Activated B cell treated with CpG ODN at 0.5 μM for 24 hours (primary cell): ENCODE measurements at regions not wholly inside any gene's neighbourhood (a gene's known extent, or its start where the extent isn't known, plus 50 kb on each side); places are given as distances from the start of the nearest gene placed in this dataset.

Experiments
- ATAC-seq: fragments of 200-7000 bp; cut with Tn5 transposase; one replicate; pipeline ENCODE4 v1.10.0; 2021; ENCODE audit warnings: low read depth, mild to moderate bottlenecking, moderate library complexity
- CTCF ChIA-PET: fragments of 350-600 bp; sonication (Branson Sonifier 250); formaldehyde crosslinking; loops from one replicate; lab custom pipeline; 2021; ENCODE audit warnings: antibody characterized with exemption; lab: Charles Lee
- POLR2A ChIA-PET: fragments of 350-600 bp; sonication (Branson Sonifier 250); formaldehyde crosslinking; loops from one replicate; lab custom pipeline; 2021; ENCODE audit warnings: antibody characterized with exemption; lab: Charles Lee
- DNase-seq: peaks from one replicate; pipeline ENCODE4 v3.0.0; 2022
- H3K27ac Mint-ChIP-seq: one replicate; pipeline ENCODE4 v1.8.0; 2020; ENCODE audit warnings: mixed read lengths
- H3K27me3 Mint-ChIP-seq: one replicate; pipeline ENCODE4 v1.8.0; 2021; ENCODE audit warnings: mixed read lengths
- H3K36me3 Mint-ChIP-seq: one replicate; pipeline ENCODE4 v1.8.0; 2021; ENCODE audit warnings: low read depth, mixed read lengths
- H3K4me1 Mint-ChIP-seq: one replicate; pipeline ENCODE4 v1.8.0; 2021; ENCODE audit warnings: mixed read lengths
- H3K4me3 Mint-ChIP-seq: one replicate; pipeline ENCODE4 v1.8.0; 2020; ENCODE audit warnings: mild to moderate bottlenecking, mixed read lengths
- H3K9me3 Mint-ChIP-seq: one replicate; pipeline ENCODE4 v1.8.0; 2020; ENCODE audit warnings: mixed read lengths
- intact Hi-C: fragments of 100-400 bp; cut with micrococcal nuclease; formaldehyde crosslinking; loops from one replicate; pipeline ENCODE4 v1.15.1; 2024
- TF ChIP-seq, protein P1 (sequence below): fragments of 200-600 bp; IDR thresholded peaks from one replicate; pipeline ENCODE4 v1.8.0; 2022; ENCODE audit warnings: antibody characterized with exemption, mild to moderate bottlenecking

DNA sequence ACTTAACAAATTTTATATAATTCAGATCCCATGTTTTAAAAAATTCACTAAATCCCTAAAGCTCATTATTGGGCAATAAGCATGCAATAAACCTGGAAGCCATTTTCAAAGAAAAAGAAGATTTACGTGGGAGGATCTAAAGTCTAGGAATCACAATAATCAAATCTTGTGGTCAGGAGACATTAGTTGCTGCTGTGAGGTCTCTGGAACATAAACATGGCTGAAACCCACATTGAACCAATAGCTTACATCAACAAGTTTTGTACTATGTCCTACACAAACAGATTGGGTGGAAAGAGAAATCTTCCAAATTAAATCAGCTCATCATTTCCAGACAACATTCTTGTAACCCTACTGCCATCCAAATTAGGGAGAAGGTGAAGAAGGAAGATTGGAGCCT is 121.9 kb upstream of the EPHA3 start:
- intact Hi-C loops, result no loop called here
- DNase-seq (no peak), ATAC-seq (no peak)
- Mint-ChIP-seq H3K27ac (no peak overlapping the region), H3K9me3 (no peaks in the 10 kb centered on the region), H3K36me3 (no peaks in the 10 kb centered on the region), H3K4me3 (no peak overlapping the region), H3K27me3 (no peaks in the 10 kb centered on the region), H3K4me1 (no peaks in the 10 kb centered on the region)
- POLR2A ChIA-PET, result no interaction called here
- CTCF ChIA-PET, result no interaction called here
- TF ChIP-seq, protein P1, sequence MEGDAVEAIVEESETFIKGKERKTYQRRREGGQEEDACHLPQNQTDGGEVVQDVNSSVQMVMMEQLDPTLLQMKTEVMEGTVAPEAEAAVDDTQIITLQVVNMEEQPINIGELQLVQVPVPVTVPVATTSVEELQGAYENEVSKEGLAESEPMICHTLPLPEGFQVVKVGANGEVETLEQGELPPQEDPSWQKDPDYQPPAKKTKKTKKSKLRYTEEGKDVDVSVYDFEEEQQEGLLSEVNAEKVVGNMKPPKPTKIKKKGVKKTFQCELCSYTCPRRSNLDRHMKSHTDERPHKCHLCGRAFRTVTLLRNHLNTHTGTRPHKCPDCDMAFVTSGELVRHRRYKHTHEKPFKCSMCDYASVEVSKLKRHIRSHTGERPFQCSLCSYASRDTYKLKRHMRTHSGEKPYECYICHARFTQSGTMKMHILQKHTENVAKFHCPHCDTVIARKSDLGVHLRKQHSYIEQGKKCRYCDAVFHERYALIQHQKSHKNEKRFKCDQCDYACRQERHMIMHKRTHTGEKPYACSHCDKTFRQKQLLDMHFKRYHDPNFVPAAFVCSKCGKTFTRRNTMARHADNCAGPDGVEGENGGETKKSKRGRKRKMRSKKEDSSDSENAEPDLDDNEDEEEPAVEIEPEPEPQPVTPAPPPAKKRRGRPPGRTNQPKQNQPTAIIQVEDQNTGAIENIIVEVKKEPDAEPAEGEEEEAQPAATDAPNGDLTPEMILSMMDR, result no peak

GRCh38 chr3:88986834-88987233 is 120.6 kb upstream of the EPHA3 start:
- Mint-ChIP-seq H3K4me3 (no peak overlapping the region), H3K9me3 (no peaks in the 10 kb centered on the region), H3K27ac (no peak overlapping the region), H3K27me3 (no peaks in the 10 kb centered on the region), H3K36me3 (no peaks in the 10 kb centered on the region), H3K4me1 (no peaks in the 10 kb centered on the region)
- ATAC-seq, result no peak
- TF ChIP-seq, protein P1, result no peak
- DNase-seq, result no peak
- intact Hi-C loops, result no loop called here
- CTCF ChIA-PET, result no interaction called here
- POLR2A ChIA-PET, result no interaction called here

GRCh38 chr3:88987776-88988175 is 119.6 kb upstream of the EPHA3 start:
- H3K4me1 Mint-ChIP-seq, result no peaks in the 10 kb centered on the region
- TF ChIP-seq, protein P1, result no peak
- H3K27ac Mint-ChIP-seq, result no peak overlapping the region
- ChIA-PET POLR2A (no interaction called here), CTCF (no interaction called here)
- H3K9me3 Mint-ChIP-seq, result no peaks in the 10 kb centered on the region
- H3K27me3 Mint-ChIP-seq, result no peaks in the 10 kb centered on the region
- H3K4me3 Mint-ChIP-seq, result no peak overlapping the region
- intact Hi-C loops, result no loop called here
- DNase-seq (no peak), ATAC-seq (no peak)
- no peaks in the 10 kb centered on the region for H3K36me3 Mint-ChIP-seq

GRCh38 chr3:88988906-88989305 is 118.5 kb upstream of the EPHA3 start:
- H3K27ac Mint-ChIP-seq, result no peak overlapping the region
- H3K4me3 Mint-ChIP-seq, result no peak overlapping the region
- ATAC-seq, result no peak
- TF ChIP-seq, protein P1, result no peak
- POLR2A ChIA-PET, result no interaction called here
- H3K36me3 Mint-ChIP-seq, result no peaks in the 10 kb centered on the region
- DNase-seq, result no peak
- H3K27me3 Mint-ChIP-seq, result no peaks in the 10 kb centered on the region
- intact Hi-C loops, result no loop called here
- CTCF ChIA-PET, result no interaction called here
- no peaks in the 10 kb centered on the region for H3K9me3 Mint-ChIP-seq
- no peaks in the 10 kb centered on the region for H3K4me1 Mint-ChIP-seq

- ATAC-seq, result no peak
- POLR2A ChIA-PET, result no interaction called here
- H3K27ac Mint-ChIP-seq, result no peak overlapping the region
- no peaks in the 10 kb centered on the region for H3K36me3 Mint-ChIP-seq
- TF ChIP-seq, protein P1, result no peak
- DNase-seq, result no peak
- H3K9me3 Mint-ChIP-seq, result no peaks in the 10 kb centered on the region
- H3K4me1 Mint-ChIP-seq, result no peaks in the 10 kb centered on the region
- intact Hi-C loops, result no loop called here
- no peak overlapping the region for H3K4me3 Mint-ChIP-seq
- CTCF ChIA-PET, result no interaction called here
- H3K27me3 Mint-ChIP-seq, result no peaks in the 10 kb centered on the region
Measured at GRCh38 chr3:88991496-88991895, 115.9 kb upstream of the EPHA3 start.
